ENCODE measurements at regions not wholly inside any gene's neighbourhood (a gene's known extent, or its start where the extent isn't known, plus 50 kb on each side); places are given as distances from the start of the nearest gene placed in this dataset.

- ATAC-seq (ENCODE audit: insufficient read depth, low FRiP score) (no peak), DNase-seq (no peak)
- H3K9ac ChIP-seq (ENCODE audit: insufficient read depth in 1 of 2, low read length in 2 of 2) = no peak overlapping the region
- H3K36me3 ChIP-seq (ENCODE audit: control insufficient read depth in 4 of 4, insufficient read depth in 4 of 4, low read length in 4 of 4) = no peaks in the 10 kb centered on the region
- H3K9me3 ChIP-seq (ENCODE audit: control insufficient read depth in 4 of 4, insufficient read depth in 3 of 4, low read length in 3 of 4) = no peaks in the 10 kb centered on the region
- no peak for TF ChIP-seq CTCF (IDR thresholded peaks at IDR 0.05; ENCODE audit: control extremely low read depth, extremely low read depth)
- no peak overlapping the region for H3K4me3 ChIP-seq
- no peaks in the 10 kb centered on the region for H3K4me1 ChIP-seq (ENCODE audit: control insufficient read depth in 5 of 5, insufficient read depth in 5 of 5, low read length in 5 of 5)
- H3K27me3 ChIP-seq (ENCODE audit: control insufficient read depth in 3 of 3, insufficient read depth in 3 of 3, low read length in 2 of 3) = no peaks in the 10 kb centered on the region
- H3K27ac ChIP-seq (ENCODE audit: low read depth in 1 of 2, low read length in 1 of 2) = no peak overlapping the region
Observed at GRCh38 chr2:190769258-190769657, 111.4 kb upstream of the GLS start.

GRCh38 chr2:190771726-190772125 lies 108.9 kb upstream of the GLS start:
- Histone ChIP-seq H3K9ac (ENCODE audit: insufficient read depth in 1 of 2, low read length in 2 of 2) (no peak overlapping the region), H3K27ac (ENCODE audit: low read depth in 1 of 2, low read length in 1 of 2) (no peak overlapping the region), H3K4me3 (no peak overlapping the region), H3K4me1 (ENCODE audit: control insufficient read depth in 5 of 5, insufficient read depth in 5 of 5, low read length in 5 of 5) (no peaks in the 10 kb centered on the region), H3K27me3 (ENCODE audit: control insufficient read depth in 3 of 3, insufficient read depth in 3 of 3, low read length in 2 of 3) (no peaks in the 10 kb centered on the region), H3K36me3 (ENCODE audit: control insufficient read depth in 4 of 4, insufficient read depth in 4 of 4, low read length in 4 of 4) (no peaks in the 10 kb centered on the region), H3K9me3 (ENCODE audit: control insufficient read depth in 4 of 4, insufficient read depth in 3 of 4, low read length in 3 of 4) (no peaks in the 10 kb centered on the region)
- ATAC-seq (ENCODE audit: insufficient read depth, low FRiP score) (no peak), DNase-seq (no peak)
- no peak for TF ChIP-seq CTCF (IDR thresholded peaks at IDR 0.05; ENCODE audit: control extremely low read depth, extremely low read depth)

- no peak for TF ChIP-seq CTCF (IDR thresholded peaks at IDR 0.05; ENCODE audit: control extremely low read depth, extremely low read depth)
- no peak overlapping the region for H3K27ac ChIP-seq (ENCODE audit: low read depth in 1 of 2, low read length in 1 of 2)
- no peak overlapping the region for H3K9ac ChIP-seq (ENCODE audit: insufficient read depth in 1 of 2, low read length in 2 of 2)
- WGBS, 2 donors = 93 to 100% methylated on average over 1 of the region's 1 CpG
- no peaks in the 10 kb centered on the region for H3K4me1 ChIP-seq (ENCODE audit: control insufficient read depth in 5 of 5, insufficient read depth in 5 of 5, low read length in 5 of 5)
- ATAC-seq (ENCODE audit: insufficient read depth, low FRiP score) = no peak
- H3K9me3 ChIP-seq (ENCODE audit: control insufficient read depth in 4 of 4, insufficient read depth in 3 of 4, low read length in 3 of 4) = no peaks in the 10 kb centered on the region
- H3K36me3 ChIP-seq (ENCODE audit: control insufficient read depth in 4 of 4, insufficient read depth in 4 of 4, low read length in 4 of 4) = no peaks in the 10 kb centered on the region
- no peak overlapping the region for H3K4me3 ChIP-seq
- no peaks in the 10 kb centered on the region for H3K27me3 ChIP-seq (ENCODE audit: control insufficient read depth in 3 of 3, insufficient read depth in 3 of 3, low read length in 2 of 3)
- DNase-seq = no peak
Observed at GRCh38 chr2:190780594-190780993, 100.0 kb upstream of the GLS start.

GRCh38 chr2:190781604-190782198 lies 98.9 kb upstream of the GLS start:
- WGBS, 2 donors = 35 to 41% methylated on average over 4 of the region's 4 CpGs
- peak; percentile 27 to 72 (median 49) for DNase-seq

More at GRCh38 chr2:190781604-190782198, 98.9 kb upstream of the GLS start:
- Histone ChIP-seq H3K4me3 (no peak overlapping the region), H3K4me1 (ENCODE audit: control insufficient read depth in 5 of 5, insufficient read depth in 5 of 5, low read length in 5 of 5) (peaks cover 0 to 4% (median 0%) of the 10 kb centered on the region in 5 donors), H3K36me3 (ENCODE audit: control insufficient read depth in 4 of 4, insufficient read depth in 4 of 4, low read length in 4 of 4) (no peaks in the 10 kb centered on the region), H3K27me3 (ENCODE audit: control insufficient read depth in 3 of 3, insufficient read depth in 3 of 3, low read length in 2 of 3) (no peaks in the 10 kb centered on the region), H3K9ac (ENCODE audit: insufficient read depth in 1 of 2, low read length in 2 of 2) (no peak overlapping the region), H3K9me3 (ENCODE audit: control insufficient read depth in 4 of 4, insufficient read depth in 3 of 4, low read length in 3 of 4) (no peaks in the 10 kb centered on the region), H3K27ac (ENCODE audit: low read depth in 1 of 2, low read length in 1 of 2) (no peak overlapping the region)
- ATAC-seq (ENCODE audit: insufficient read depth, low FRiP score) = no peak
- TF ChIP-seq CTCF (IDR thresholded peaks at IDR 0.05; ENCODE audit: control extremely low read depth, extremely low read depth) = peak; percentile 59

Measured in lung (tissue), 11 donors.